Spleen (tissue), 7 donors: ENCODE measurements at regions not wholly inside any gene's neighbourhood (a gene's known extent, or its start where the extent isn't known, plus 50 kb on each side); places are given as distances from the start of the nearest gene placed in this dataset.

Experiments used
- POLR2A ChIP-seq, 3 donors: fragments of 450-650 bp; IDR thresholded peaks; one replicate each; pipeline ENCODE4 v1.5.1; 2017; ENCODE audit warnings: antibody characterized with exemption in 3 of 3, mild to moderate bottlenecking in 1 of 3
- POLR2AphosphoS5 ChIP-seq, 3 donors: sonication (generic); formaldehyde crosslinking; IDR thresholded peaks; one replicate each; pipeline ENCODE4 v1.5.1; 2017; ENCODE audit warnings: antibody characterized with exemption in 3 of 3
- TF ChIP-seq, protein P1 (sequence below), 11 experiments: fragments of 200-600 bp in 7 of 11; fragments of 450-650 bp in 4 of 11; sonication (generic) in 4 of 11; IDR thresholded peaks in 8 of 11; conservative IDR thresholded peaks in 3 of 11; 1 replicate in 7 of 11; 2 replicates in 4 of 11; pipeline versions ENCODE4 v1.4.0 to v1.8.0; 2016 to 2021; ENCODE audit warnings: antibody characterized with exemption in 11 of 11, inconsistent platforms in 4 of 11, mild to moderate bottlenecking in 1 of 11
- donor health status: DM: no; HTN: no; CAD: no; lungs with moderate emphysema.
- donor health status: DM: no; HTN: no; CAD: no.
- donor health status: DM: no; HTN: no; CAD: no.

DNA sequence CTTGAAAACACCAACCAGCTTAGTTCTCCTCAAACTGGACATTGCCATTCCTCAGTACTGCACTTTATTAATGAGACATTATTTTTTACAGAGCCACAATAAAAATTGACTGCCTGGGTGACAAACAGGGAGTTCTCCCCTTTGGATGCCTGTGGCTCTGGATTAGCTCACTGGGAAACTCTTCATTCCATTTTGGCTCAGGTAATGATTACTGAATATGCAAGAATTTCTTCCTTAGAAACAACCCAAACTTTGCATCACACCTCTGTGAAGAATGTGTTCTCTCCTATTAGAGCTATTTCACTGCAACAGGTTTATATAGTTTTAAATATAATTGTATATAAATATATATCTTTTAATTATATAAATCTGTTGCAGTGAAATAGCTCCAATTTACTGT is 2065.8 kb downstream of the ARAP2 start:
- TF ChIP-seq, protein P1, sequence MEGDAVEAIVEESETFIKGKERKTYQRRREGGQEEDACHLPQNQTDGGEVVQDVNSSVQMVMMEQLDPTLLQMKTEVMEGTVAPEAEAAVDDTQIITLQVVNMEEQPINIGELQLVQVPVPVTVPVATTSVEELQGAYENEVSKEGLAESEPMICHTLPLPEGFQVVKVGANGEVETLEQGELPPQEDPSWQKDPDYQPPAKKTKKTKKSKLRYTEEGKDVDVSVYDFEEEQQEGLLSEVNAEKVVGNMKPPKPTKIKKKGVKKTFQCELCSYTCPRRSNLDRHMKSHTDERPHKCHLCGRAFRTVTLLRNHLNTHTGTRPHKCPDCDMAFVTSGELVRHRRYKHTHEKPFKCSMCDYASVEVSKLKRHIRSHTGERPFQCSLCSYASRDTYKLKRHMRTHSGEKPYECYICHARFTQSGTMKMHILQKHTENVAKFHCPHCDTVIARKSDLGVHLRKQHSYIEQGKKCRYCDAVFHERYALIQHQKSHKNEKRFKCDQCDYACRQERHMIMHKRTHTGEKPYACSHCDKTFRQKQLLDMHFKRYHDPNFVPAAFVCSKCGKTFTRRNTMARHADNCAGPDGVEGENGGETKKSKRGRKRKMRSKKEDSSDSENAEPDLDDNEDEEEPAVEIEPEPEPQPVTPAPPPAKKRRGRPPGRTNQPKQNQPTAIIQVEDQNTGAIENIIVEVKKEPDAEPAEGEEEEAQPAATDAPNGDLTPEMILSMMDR (IDR thresholded peaks at IDR 0.05 in 8 of 11, conservative IDR thresholded peaks at IDR 0.05 in 3 of 11) = no peak
- TF ChIP-seq POLR2A (IDR thresholded peaks at IDR 0.05) = no peak
- no peak for TF ChIP-seq POLR2AphosphoS5 (IDR thresholded peaks at IDR 0.05)
